HUDEP-2 (cell line): ENCODE measurements at regions not wholly inside any gene's neighbourhood (a gene's known extent, or its start where the extent isn't known, plus 50 kb on each side); places are given as distances from the start of the nearest gene placed in this dataset.
A peak's percentile ranks its signal among the peaks of the same experiment; 100 is the strongest.

Experiments used
- DNase-seq, 76 experiments: peaks; one replicate each; lab custom pipeline; 2025; ENCODE audit not compliant: unreplicated experiment in 76 of 76; lab: John Stamatoyannopoulos, UW

- no peak for DNase-seq
These were observed 316.7 kb upstream of the KLHL1 start for GRCh38 chr13:70424928-70425327.

- no peak for DNase-seq
These were observed 316.2 kb upstream of the KLHL1 start for GRCh38 chr13:70424428-70424827.

- DNase-seq: no peak
These were observed 306.9 kb upstream of the KLHL1 start for GRCh38 chr13:70415136-70415535.

GRCh38 chr13:70408865-70409264, 300.6 kb upstream of the KLHL1 start:
- DNase-seq: no peak

- no peak for DNase-seq
These were observed 299.2 kb upstream of the KLHL1 start for GRCh38 chr13:70407486-70407885.

- no peak for DNase-seq
These were observed 297.0 kb upstream of the KLHL1 start for GRCh38 chr13:70405266-70405665.

GRCh38 chr13:70394031-70394548, 285.8 kb upstream of the KLHL1 start:
- DNase-seq: no peak

- DNase-seq: no peak
These were observed 283.4 kb upstream of the KLHL1 start for GRCh38 chr13:70391678-70392077.

- DNase-seq: no peak
These were observed 282.7 kb upstream of the KLHL1 start for GRCh38 chr13:70390968-70391367.

GRCh38 chr13:70390064-70390463, 281.8 kb upstream of the KLHL1 start:
- no peak for DNase-seq

GRCh38 chr13:70388935-70389334, 280.7 kb upstream of the KLHL1 start:
- no peak for DNase-seq

GRCh38 chr13:70386919-70387318, 278.7 kb upstream of the KLHL1 start:
- DNase-seq: no peak

GRCh38 chr13:70385852-70386251, 277.6 kb upstream of the KLHL1 start:
- no peak for DNase-seq

- no peak for DNase-seq
These were observed 275.9 kb upstream of the KLHL1 start for GRCh38 chr13:70384156-70384555.

- DNase-seq: no peak
These were observed 272.6 kb upstream of the KLHL1 start for GRCh38 chr13:70380809-70381208.

GRCh38 chr13:70375718-70376117, 267.5 kb upstream of the KLHL1 start:
- peak in 1 of 76 experiments; percentile 15 for DNase-seq

GRCh38 chr13:70370924-70371323, 262.7 kb upstream of the KLHL1 start:
- no peak for DNase-seq

- DNase-seq: no peak
These were observed 258.5 kb upstream of the KLHL1 start for GRCh38 chr13:70366720-70367119.

- no peak for DNase-seq
These were observed 255.7 kb upstream of the KLHL1 start for GRCh38 chr13:70363991-70364390.

- no peak for DNase-seq
These were observed 254.7 kb upstream of the KLHL1 start for GRCh38 chr13:70362820-70363570.

- no peak for DNase-seq
These were observed 248.8 kb upstream of the KLHL1 start for GRCh38 chr13:70357031-70357430.

GRCh38 chr13:70353096-70353495, 244.8 kb upstream of the KLHL1 start:
- DNase-seq: no peak
